Activated naive CD4-positive, alpha-beta T cell treated with anti-CD3 and anti-CD28 coated beads, Interleukin-2, amount 10 ng/mL, durations not matched to agents 7 days and 5 days (primary cell): ENCODE measurements at regions not wholly inside any gene's neighbourhood (a gene's known extent, or its start where the extent isn't known, plus 50 kb on each side); places are given as distances from the start of the nearest gene placed in this dataset.
A peak's percentile ranks its signal among the peaks of the same experiment; 100 is the strongest.

Experiments used
- CTCF ChIA-PET: fragments of 350-600 bp; sonication (Branson Sonifier 250); formaldehyde crosslinking; loops from one replicate; lab custom pipeline; 2021; ENCODE audit warnings: antibody characterized with exemption; lab: Charles Lee
- DNase-seq: peaks from one replicate; pipeline ENCODE4 v3.0.0-alpha.2; 2020
- H3K27ac Mint-ChIP-seq: one replicate; pipeline ENCODE4 v1.8.0; 2021; ENCODE audit warnings: mild to moderate bottlenecking, moderate library complexity, mixed read lengths
- H3K27me3 Mint-ChIP-seq: one replicate; pipeline ENCODE4 v1.8.0; 2021; ENCODE audit warnings: mild to moderate bottlenecking, mixed read lengths
- H3K36me3 Mint-ChIP-seq: one replicate; pipeline ENCODE4 v1.8.0; 2021; ENCODE audit warnings: mixed read lengths
- H3K4me1 Mint-ChIP-seq: one replicate; pipeline ENCODE4 v1.8.0; 2021; ENCODE audit warnings: mixed read lengths
- H3K4me3 Mint-ChIP-seq: one replicate; pipeline ENCODE4 v1.8.0; 2021; ENCODE audit warnings: mild to moderate bottlenecking, moderate library complexity, mixed read lengths
- H3K9me3 Mint-ChIP-seq: one replicate; pipeline ENCODE4 v1.8.0; 2021; ENCODE audit warnings: mixed read lengths

- Mint-ChIP-seq H3K36me3 (no peaks in the 10 kb centered on the region), H3K4me1 (no peaks in the 10 kb centered on the region), H3K9me3 (no peaks in the 10 kb centered on the region), H3K27me3 (no peaks in the 10 kb centered on the region), H3K4me3 (no peak overlapping the region), H3K27ac (peak overlapping the region; percentile 24)
- DNase-seq, result no peak
- CTCF ChIA-PET, result no interaction called here
Measured at GRCh38 chrX:79300856-79301255, 66.3 kb downstream of the ITM2A start.

GRCh38 chrX:79290596-79290995 lies 76.5 kb downstream of the ITM2A start:
- Mint-ChIP-seq H3K27ac (no peak overlapping the region), H3K36me3 (peaks cover 7% of the 10 kb centered on the region), H3K9me3 (no peaks in the 10 kb centered on the region), H3K4me1 (peaks cover 53% of the 10 kb centered on the region), H3K27me3 (no peaks in the 10 kb centered on the region), H3K4me3 (no peak overlapping the region)
- no peak for DNase-seq
- CTCF ChIA-PET, result no interaction called here

GRCh38 chrX:79288733-79289132 lies 78.4 kb downstream of the ITM2A start:
- Mint-ChIP-seq H3K4me1 (peaks cover 53% of the 10 kb centered on the region), H3K4me3 (no peak overlapping the region), H3K36me3 (peaks cover 4% of the 10 kb centered on the region), H3K27ac (peak overlapping the region; percentile 37), H3K9me3 (no peaks in the 10 kb centered on the region), H3K27me3 (no peaks in the 10 kb centered on the region)
- CTCF ChIA-PET, result no interaction called here
- no peak for DNase-seq

GRCh38 chrX:79287724-79288123 lies 79.4 kb downstream of the ITM2A start:
- no peaks in the 10 kb centered on the region for H3K27me3 Mint-ChIP-seq
- DNase-seq, result no peak
- peak overlapping the region; percentile 80 for H3K27ac Mint-ChIP-seq
- peaks cover 53% of the 10 kb centered on the region for H3K4me1 Mint-ChIP-seq
- CTCF ChIA-PET, result no interaction called here
- H3K36me3 Mint-ChIP-seq, result peaks cover 4% of the 10 kb centered on the region
- H3K4me3 Mint-ChIP-seq, result peak overlapping the region; percentile 54
- H3K9me3 Mint-ChIP-seq, result no peaks in the 10 kb centered on the region

GRCh38 chrX:79281775-79282174 lies 85.4 kb downstream of the ITM2A start:
- H3K4me1 Mint-ChIP-seq, result peaks cover 5% of the 10 kb centered on the region
- H3K36me3 Mint-ChIP-seq, result peaks cover 13% of the 10 kb centered on the region
- CTCF ChIA-PET, result no interaction called here
- peaks cover 19% of the 10 kb centered on the region for H3K9me3 Mint-ChIP-seq
- H3K27ac Mint-ChIP-seq, result no peak overlapping the region
- H3K4me3 Mint-ChIP-seq, result no peak overlapping the region
- no peak for DNase-seq
- no peaks in the 10 kb centered on the region for H3K27me3 Mint-ChIP-seq

- H3K4me1 Mint-ChIP-seq, result peaks cover 50% of the 10 kb centered on the region
- no peaks in the 10 kb centered on the region for H3K27me3 Mint-ChIP-seq
- H3K27ac Mint-ChIP-seq, result peak overlapping the region; percentile 74
- no peaks in the 10 kb centered on the region for H3K36me3 Mint-ChIP-seq
- no peaks in the 10 kb centered on the region for H3K9me3 Mint-ChIP-seq
- peak; percentile 82 for DNase-seq
- CTCF ChIA-PET, result interaction anchor here (0.9 to 1.3 kb wide), 4 partner anchors 118 to 179 kb away, joined by 3 to 5 read pairs (median 3); no protein-coding TSS in a partner anchor
- H3K4me3 Mint-ChIP-seq, result no peak overlapping the region
Measured at GRCh38 chrX:79270401-79270800, 96.7 kb downstream of the ITM2A start.

GRCh38 chrX:79268788-79269187 lies 98.3 kb downstream of the ITM2A start:
- Mint-ChIP-seq H3K9me3 (no peaks in the 10 kb centered on the region), H3K4me1 (peaks cover 55% of the 10 kb centered on the region), H3K27me3 (no peaks in the 10 kb centered on the region), H3K4me3 (no peak overlapping the region), H3K27ac (no peak overlapping the region), H3K36me3 (no peaks in the 10 kb centered on the region)
- CTCF ChIA-PET, result no interaction called here
- DNase-seq, result no peak

GRCh38 chrX:79266702-79267101 lies 100.4 kb downstream of the ITM2A start:
- CTCF ChIA-PET, result no interaction called here
- Mint-ChIP-seq H3K27me3 (no peaks in the 10 kb centered on the region), H3K4me3 (no peak overlapping the region), H3K4me1 (peaks cover 68% of the 10 kb centered on the region), H3K36me3 (peaks cover 4% of the 10 kb centered on the region), H3K9me3 (no peaks in the 10 kb centered on the region), H3K27ac (peak overlapping the region; percentile 74)
- DNase-seq, result no peak

- H3K9me3 Mint-ChIP-seq, result no peaks in the 10 kb centered on the region
- CTCF ChIA-PET, result no interaction called here
- no peaks in the 10 kb centered on the region for H3K27me3 Mint-ChIP-seq
- DNase-seq, result no peak
- peak overlapping the region; percentile 58 for H3K27ac Mint-ChIP-seq
- H3K4me3 Mint-ChIP-seq, result no peak overlapping the region
- peaks cover 73% of the 10 kb centered on the region for H3K4me1 Mint-ChIP-seq
- peaks cover 4% of the 10 kb centered on the region for H3K36me3 Mint-ChIP-seq
Measured at GRCh38 chrX:79263550-79263949, 103.6 kb downstream of the ITM2A start.

GRCh38 chrX:79259073-79259689 lies 108.0 kb downstream of the ITM2A start:
- Mint-ChIP-seq H3K27ac (peak overlapping the region; percentile 95), H3K27me3 (no peaks in the 10 kb centered on the region), H3K36me3 (peaks cover 22% of the 10 kb centered on the region), H3K4me3 (peak overlapping the region; percentile 45), H3K9me3 (peaks cover 8% of the 10 kb centered on the region), H3K4me1 (peaks cover 75% of the 10 kb centered on the region)
- CTCF ChIA-PET, result interaction anchor here (0.6 to 0.7 kb wide), 2 partner anchors 107 to 1105 kb away, joined by 3 read pairs; no protein-coding TSS in a partner anchor
- peak; percentile 64 for DNase-seq

GRCh38 chrX:79243691-79244090 lies 99.2 kb downstream of the GPR174 start:
- H3K27ac Mint-ChIP-seq, result no peak overlapping the region
- peaks cover 46% of the 10 kb centered on the region for H3K36me3 Mint-ChIP-seq
- H3K9me3 Mint-ChIP-seq, result peaks cover 8% of the 10 kb centered on the region
- peaks cover 9% of the 10 kb centered on the region for H3K4me1 Mint-ChIP-seq
- no peaks in the 10 kb centered on the region for H3K27me3 Mint-ChIP-seq
- CTCF ChIA-PET, result no interaction called here
- H3K4me3 Mint-ChIP-seq, result no peak overlapping the region
- DNase-seq, result no peak

- H3K4me3 Mint-ChIP-seq, result no peak overlapping the region
- no peak for DNase-seq
- CTCF ChIA-PET, result no interaction called here
- peaks cover 9% of the 10 kb centered on the region for H3K4me1 Mint-ChIP-seq
- peaks cover 5% of the 10 kb centered on the region for H3K9me3 Mint-ChIP-seq
- H3K27me3 Mint-ChIP-seq, result no peaks in the 10 kb centered on the region
- H3K27ac Mint-ChIP-seq, result no peak overlapping the region
- peaks cover 58% of the 10 kb centered on the region for H3K36me3 Mint-ChIP-seq
Measured at GRCh38 chrX:79235899-79236298, 91.4 kb downstream of the GPR174 start.

GRCh38 chrX:79231662-79232061 lies 87.2 kb downstream of the GPR174 start:
- H3K4me1 Mint-ChIP-seq, result peaks cover 10% of the 10 kb centered on the region
- CTCF ChIA-PET, result no interaction called here
- no peaks in the 10 kb centered on the region for H3K27me3 Mint-ChIP-seq
- H3K36me3 Mint-ChIP-seq, result peaks cover 31% of the 10 kb centered on the region
- no peak overlapping the region for H3K27ac Mint-ChIP-seq
- H3K9me3 Mint-ChIP-seq, result peaks cover 1% of the 10 kb centered on the region
- DNase-seq, result no peak
- no peak overlapping the region for H3K4me3 Mint-ChIP-seq
